Right lobe of liver (tissue), 4 donors: ENCODE measurements at regions not wholly inside any gene's neighbourhood (a gene's known extent, or its start where the extent isn't known, plus 50 kb on each side); places are given as distances from the start of the nearest gene placed in this dataset.
"Not testable (repeated sequence)": the region's sequence is repeated elsewhere in the genome, so short reads cannot be mapped to it uniquely, and the experiment has no call there.

ENCODE experiments used
- POLR2A ChIP-seq: fragments of 450-650 bp; IDR thresholded peaks from one replicate; pipeline ENCODE4 v1.6.1; 2017; ENCODE audit warnings: antibody characterized with exemption, mild to moderate bottlenecking
- TF ChIP-seq, protein P1 (sequence below), 4 donors: fragments of 200-600 bp in 3 of 4; fragments of 450-650 bp in 1 of 4; IDR thresholded peaks; one replicate each; pipeline versions ENCODE4 v1.5.1 to v1.8.0; 2016 to 2022; ENCODE audit warnings: antibody characterized with exemption in 4 of 4, mild to moderate bottlenecking in 2 of 4
- donor health status: DM: no; HTN: no; CAD: no.
- donor health status: DM: no; HTN: no; CAD: no.
- donor health status: DM: no; HTN: yes; CAD: no.

DNA sequence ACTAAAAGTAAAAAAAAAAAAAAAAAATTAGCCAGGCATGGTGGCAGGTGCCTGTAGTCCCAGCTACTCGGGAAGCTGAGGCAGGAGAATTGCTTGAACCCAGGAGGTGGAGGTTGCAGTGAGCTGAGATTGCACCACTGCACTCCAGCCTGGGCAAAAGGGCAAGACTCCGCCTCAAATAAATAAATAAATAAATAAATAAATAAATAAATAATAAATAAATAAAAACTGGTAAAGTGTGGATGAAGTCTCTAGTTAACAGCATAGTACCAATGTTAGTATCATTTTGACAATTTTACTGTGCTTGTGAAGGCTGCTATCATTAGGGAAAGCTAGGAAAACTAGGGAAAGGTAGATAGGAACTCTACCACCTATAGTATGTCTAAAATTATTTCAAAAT, 581.0 kb upstream of the ID4 start:
- TF ChIP-seq, protein P1, sequence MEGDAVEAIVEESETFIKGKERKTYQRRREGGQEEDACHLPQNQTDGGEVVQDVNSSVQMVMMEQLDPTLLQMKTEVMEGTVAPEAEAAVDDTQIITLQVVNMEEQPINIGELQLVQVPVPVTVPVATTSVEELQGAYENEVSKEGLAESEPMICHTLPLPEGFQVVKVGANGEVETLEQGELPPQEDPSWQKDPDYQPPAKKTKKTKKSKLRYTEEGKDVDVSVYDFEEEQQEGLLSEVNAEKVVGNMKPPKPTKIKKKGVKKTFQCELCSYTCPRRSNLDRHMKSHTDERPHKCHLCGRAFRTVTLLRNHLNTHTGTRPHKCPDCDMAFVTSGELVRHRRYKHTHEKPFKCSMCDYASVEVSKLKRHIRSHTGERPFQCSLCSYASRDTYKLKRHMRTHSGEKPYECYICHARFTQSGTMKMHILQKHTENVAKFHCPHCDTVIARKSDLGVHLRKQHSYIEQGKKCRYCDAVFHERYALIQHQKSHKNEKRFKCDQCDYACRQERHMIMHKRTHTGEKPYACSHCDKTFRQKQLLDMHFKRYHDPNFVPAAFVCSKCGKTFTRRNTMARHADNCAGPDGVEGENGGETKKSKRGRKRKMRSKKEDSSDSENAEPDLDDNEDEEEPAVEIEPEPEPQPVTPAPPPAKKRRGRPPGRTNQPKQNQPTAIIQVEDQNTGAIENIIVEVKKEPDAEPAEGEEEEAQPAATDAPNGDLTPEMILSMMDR (IDR thresholded peaks at IDR 0.05) = not testable (repeated sequence)
- not testable (repeated sequence) for TF ChIP-seq POLR2A
